Suprapubic skin (tissue), 3 donors: ENCODE measurements at regions not wholly inside any gene's neighbourhood (a gene's known extent, or its start where the extent isn't known, plus 50 kb on each side); places are given as distances from the start of the nearest gene placed in this dataset.

Experiments
- EP300 ChIP-seq: sonication (generic); formaldehyde crosslinking; IDR thresholded peaks from one replicate; pipeline ENCODE4 v1.6.1; 2017; ENCODE audit warnings: antibody characterized with exemption
- POLR2A ChIP-seq, 2 donors: fragments of 450-650 bp; IDR thresholded peaks; one replicate each; pipeline ENCODE4 v1.6.1; 2017; ENCODE audit warnings: antibody characterized with exemption in 2 of 2, mild to moderate bottlenecking in 2 of 2, moderate library complexity in 2 of 2
- TF ChIP-seq, protein P1 (sequence below), 2 donors: fragments of 200-600 bp in 1 of 2; fragments of 450-650 bp in 1 of 2; sonication (generic) in 1 of 2; IDR thresholded peaks; one replicate each; pipeline ENCODE4 v1.5.1; 2016 to 2019; ENCODE audit warnings: antibody characterized with exemption in 2 of 2, mild to moderate bottlenecking in 1 of 2, moderate library complexity in 1 of 2

DNA sequence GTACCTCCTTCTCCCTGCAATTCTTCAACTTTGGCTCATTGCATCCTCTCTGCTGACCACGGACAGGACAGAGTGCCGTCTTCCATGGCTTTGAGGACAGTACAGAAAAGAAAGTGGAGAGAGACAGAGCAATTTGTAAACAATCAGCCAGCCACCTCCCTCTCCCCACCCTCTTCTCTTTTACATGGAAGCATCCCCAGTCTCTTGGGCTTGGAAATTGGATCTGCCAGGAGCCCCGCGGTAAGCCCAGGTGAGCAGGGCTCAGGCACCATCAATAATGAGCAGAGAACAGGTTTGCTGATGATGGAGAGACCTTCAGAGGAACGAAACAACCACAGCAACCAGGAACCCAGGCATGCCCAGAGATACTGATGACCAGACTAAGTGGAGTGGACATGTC lies 194.9 kb upstream of the TNRC6C start:
- TF ChIP-seq, protein P1, sequence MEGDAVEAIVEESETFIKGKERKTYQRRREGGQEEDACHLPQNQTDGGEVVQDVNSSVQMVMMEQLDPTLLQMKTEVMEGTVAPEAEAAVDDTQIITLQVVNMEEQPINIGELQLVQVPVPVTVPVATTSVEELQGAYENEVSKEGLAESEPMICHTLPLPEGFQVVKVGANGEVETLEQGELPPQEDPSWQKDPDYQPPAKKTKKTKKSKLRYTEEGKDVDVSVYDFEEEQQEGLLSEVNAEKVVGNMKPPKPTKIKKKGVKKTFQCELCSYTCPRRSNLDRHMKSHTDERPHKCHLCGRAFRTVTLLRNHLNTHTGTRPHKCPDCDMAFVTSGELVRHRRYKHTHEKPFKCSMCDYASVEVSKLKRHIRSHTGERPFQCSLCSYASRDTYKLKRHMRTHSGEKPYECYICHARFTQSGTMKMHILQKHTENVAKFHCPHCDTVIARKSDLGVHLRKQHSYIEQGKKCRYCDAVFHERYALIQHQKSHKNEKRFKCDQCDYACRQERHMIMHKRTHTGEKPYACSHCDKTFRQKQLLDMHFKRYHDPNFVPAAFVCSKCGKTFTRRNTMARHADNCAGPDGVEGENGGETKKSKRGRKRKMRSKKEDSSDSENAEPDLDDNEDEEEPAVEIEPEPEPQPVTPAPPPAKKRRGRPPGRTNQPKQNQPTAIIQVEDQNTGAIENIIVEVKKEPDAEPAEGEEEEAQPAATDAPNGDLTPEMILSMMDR (IDR thresholded peaks at IDR 0.05) = no peak
- TF ChIP-seq EP300 (no peak), POLR2A (IDR thresholded peaks at IDR 0.05) (no peak)
